ENCODE measurements at regions not wholly inside any gene's neighbourhood (a gene's known extent, or its start where the extent isn't known, plus 50 kb on each side); places are given as distances from the start of the nearest gene placed in this dataset.
"Not testable (repeated sequence)": the region's sequence is repeated elsewhere in the genome, so short reads cannot be mapped to it uniquely, and the experiment has no call there.

DNA sequence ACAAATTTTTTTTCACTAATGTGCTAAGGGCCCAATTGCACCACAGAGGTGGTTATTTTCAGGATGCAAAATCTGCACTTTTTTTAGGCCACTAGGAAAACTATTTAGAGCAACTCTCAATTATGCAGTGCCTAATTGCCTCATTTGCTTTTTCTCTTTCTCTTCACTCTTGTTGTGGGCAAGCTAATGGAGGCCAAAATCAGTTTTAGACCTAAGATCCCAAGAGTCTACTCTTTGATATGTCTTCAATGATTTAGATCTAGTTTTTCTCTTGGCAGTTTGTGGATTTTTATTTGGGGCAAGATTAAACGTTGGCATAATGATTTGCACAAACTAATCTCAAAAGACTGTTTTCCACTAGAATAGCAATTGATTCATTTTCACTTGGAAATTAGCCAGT is 1996.9 kb downstream of the LRRC4C start:
- DNase-seq (ENCODE audit: low read depth in 3 of 3): no peak

DNA sequence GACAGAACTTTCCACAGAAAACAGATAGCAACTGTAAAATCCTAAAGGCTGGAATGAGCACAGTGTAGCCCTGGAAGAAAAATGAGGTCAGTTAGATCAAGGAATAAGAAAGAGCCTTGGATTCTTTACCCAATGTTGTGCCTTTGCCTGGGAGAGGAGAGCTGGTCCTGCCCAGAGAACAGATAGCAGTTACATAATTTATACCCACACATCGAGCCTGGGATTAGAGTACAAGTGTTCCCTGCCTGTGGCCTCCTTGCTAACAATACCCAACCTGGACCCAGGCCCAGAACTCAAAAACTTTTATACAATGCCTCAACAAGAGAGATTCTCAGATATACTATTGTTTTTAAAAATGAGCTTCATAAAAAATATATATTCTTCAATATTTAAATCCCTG is 1998.4 kb downstream of the LRRC4C start:
- DNase-seq (ENCODE audit: low read depth in 3 of 3): no peak

DNA sequence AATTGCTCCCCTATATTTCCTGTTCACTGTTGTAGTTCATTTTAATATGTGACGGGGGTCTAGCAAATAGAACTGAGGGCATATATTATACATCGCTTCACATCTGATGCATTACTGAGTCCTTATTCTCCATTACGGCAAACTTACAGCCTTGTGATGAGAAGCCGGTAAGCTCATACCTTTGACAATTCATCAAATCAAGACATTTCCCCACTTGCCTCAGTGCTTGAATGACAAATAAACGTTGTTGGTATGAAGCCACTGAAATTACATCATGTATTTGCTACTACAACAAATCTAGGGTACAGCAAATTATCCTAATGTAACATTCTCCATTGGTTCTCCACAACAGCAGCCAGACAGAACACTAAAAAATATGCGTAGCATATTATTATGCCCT is 1999.8 kb downstream of the LRRC4C start:
- no peak for DNase-seq (ENCODE audit: low read depth in 3 of 3)

DNA sequence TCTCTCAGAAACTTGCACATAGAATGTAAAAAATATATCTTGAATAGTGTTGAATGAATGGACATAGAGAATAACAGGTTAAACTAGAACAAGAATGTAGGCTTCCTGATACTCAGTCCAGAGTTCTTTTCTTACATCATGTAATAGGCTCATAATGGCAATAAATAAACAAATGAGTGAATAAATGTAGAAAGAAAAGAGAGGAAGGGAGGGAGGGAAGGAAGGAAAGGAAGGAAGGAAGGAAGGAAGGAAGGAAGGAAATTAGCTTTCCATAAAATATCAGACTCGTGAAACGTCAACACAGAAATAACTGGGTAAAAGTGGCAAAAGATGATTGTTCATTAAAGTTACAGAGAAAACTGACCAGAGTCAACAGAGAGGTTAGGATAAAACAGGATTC is 2001.0 kb downstream of the LRRC4C start:
- DNase-seq (ENCODE audit: low read depth in 3 of 3): no peak

DNA sequence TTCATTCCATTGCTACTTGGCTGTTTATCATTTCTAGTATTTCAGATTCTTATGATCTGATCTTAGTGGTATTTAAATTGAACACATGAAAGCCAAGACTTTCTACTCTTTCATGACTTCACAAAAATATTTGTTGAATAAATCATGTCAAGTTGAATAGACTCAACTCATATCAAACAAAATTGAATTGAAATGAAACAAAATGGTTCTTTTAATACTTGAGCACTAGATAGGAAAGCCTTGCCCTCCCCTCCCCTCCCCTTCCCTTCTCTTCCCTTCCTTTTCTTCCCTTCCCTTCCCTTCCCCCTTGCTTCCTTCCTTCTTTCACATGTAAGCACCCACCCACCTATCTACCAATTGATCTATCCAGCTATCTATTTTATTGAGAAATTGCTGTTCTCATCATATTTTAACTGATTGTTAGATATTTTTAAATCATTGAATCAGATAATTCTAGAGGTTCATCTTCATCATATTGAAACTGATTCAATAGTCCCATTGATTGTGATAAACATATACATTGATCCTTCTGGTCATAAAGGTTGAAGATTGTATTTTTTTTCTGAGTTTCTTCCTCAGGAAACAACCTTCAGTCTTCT is 2015.9 kb downstream of the LRRC4C start:
- DNase-seq (ENCODE audit: low read depth in 3 of 3): no peak

DNA sequence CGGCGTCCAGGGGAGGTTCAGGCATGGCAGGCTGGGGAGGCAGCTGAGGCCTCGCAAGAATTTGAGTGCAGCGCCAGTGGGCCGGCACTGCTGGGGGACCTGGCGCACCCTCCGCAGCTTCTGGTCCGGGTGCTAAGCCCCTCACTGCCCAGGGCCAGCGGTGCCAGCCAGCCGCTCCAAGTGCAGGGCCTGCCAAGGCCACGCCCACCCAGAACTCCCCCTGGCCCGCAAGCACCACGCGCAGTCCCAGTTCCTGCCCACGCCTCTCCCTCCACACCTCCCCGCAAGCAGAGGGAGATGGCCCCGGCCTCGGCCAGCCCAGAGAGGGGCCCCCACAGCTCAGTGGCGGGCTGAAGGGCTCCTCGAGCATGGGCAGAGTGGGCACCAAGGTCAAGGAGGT is 2017.3 kb downstream of the LRRC4C start:
- DNase-seq (ENCODE audit: low read depth in 3 of 3): no peak

DNA sequence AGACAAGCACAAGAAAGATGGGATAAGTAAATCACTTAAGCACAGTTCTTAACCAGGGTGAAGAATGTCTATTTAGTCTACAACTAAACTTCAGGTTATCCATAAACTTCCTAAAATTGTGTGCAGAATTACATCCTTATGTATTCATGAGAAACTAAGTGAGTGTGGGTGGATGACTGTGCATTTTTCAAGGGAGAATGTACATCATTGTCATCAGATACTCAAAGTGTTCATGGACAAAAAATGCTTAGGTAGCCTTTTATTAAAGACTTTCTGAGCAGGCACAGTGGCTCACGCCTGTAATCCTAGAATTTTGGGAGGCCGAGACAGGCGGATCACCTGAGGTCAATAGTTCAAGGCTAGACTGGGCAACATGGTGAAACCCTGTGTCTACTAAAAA is 2023.8 kb downstream of the LRRC4C start:
- no peak for DNase-seq (ENCODE audit: low read depth in 3 of 3)

DNA sequence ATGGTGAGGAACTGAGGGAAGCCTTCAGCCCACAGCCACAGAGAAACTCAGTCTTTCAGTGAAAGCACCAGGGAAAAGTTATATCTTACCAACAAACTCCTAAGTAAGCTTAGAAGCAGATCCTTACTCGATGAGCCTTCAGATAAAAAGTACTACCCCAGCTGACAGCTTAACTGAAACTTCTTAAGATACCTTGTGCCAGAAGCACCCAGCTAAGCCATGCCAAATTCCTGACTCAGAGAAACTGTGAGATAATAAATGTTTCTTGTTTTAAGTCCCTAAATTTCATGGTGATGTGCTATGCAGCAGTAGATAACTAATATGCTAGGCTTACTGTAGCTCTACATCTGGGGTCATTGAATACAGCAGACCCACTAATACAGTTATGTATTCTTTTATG is 2025.0 kb downstream of the LRRC4C start:
- no peak for DNase-seq (ENCODE audit: low read depth in 3 of 3)

DNA sequence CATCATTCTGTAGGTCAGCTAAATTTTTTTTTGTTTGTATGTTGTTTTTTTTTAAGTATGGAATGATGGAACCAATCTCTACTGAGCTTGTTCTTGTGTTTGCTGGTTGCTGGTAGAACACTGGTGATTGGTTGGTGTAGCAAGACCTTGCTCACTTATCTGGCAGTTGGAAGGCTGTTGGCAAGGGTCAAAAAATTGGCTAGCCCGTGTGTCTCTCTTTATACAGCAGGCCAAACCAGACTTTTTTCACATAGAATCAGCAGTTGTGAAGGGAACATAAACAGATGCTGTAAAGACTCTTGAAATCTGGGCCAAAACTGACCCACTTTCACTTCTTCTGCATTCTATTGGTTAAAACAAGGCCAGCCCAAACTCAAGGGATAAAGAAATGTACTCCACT is 2026.5 kb downstream of the LRRC4C start:
- no peak for DNase-seq (ENCODE audit: low read depth in 3 of 3)

DNA sequence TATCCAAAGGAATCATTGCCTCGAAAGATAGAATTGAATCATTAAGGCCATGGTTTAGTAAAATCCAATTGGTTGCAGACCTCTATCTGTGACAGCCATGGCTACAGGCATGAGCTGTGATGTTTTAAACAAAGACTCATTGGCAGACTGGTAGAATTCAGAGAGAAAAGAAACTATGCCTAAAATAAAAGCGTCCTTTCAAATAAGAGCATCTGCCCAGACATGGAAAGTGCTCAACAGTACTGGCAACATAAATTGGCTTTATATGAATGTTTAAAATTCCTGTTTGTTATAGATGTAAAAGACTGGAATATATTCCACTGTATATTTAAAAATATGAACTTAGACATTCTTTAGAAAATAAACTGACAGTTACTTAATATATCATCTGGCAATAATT is 2034.2 kb downstream of the LRRC4C start:
- no peak for DNase-seq (ENCODE audit: low read depth in 3 of 3)

DNA sequence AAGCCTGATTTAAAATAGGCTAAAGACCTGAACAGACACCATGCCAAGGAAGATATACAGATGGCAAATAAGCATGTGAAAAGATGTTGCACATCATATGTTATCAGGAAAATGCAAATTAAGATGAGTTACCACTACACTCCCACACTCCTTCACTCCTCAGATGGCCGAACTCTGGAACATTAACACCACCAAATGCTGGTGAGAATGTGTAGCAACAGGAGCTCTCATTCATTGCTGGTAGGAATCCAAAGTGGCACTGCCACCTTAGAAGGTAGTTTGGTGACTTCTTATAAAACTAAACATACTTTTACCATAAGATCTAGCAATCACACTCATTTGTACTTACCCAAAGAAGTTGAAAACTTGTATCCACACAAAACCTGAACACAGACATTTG is 2047.3 kb downstream of the LRRC4C start:
- no peak for DNase-seq (ENCODE audit: low read depth in 3 of 3)

DNA sequence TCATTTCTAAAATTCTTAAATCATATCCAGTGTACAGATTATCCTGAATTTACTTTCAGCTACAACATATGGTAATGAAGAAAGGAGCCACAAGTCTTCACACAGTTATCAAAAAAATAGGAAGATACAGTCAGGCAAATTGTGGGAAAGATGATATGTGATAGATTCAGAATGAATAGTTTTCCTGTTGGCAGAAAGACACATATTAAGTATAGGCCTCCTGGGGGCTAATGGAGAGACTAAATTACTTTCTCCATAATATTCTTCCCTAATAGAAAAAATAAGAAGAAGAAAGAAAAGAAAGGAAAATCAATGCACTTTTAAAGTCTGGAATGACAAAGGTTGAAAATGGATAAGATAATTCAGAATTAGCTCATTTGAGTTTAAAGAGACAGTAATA is 2073.5 kb downstream of the LRRC4C start:
- no peak for DNase-seq (ENCODE audit: low read depth in 3 of 3)

DNA sequence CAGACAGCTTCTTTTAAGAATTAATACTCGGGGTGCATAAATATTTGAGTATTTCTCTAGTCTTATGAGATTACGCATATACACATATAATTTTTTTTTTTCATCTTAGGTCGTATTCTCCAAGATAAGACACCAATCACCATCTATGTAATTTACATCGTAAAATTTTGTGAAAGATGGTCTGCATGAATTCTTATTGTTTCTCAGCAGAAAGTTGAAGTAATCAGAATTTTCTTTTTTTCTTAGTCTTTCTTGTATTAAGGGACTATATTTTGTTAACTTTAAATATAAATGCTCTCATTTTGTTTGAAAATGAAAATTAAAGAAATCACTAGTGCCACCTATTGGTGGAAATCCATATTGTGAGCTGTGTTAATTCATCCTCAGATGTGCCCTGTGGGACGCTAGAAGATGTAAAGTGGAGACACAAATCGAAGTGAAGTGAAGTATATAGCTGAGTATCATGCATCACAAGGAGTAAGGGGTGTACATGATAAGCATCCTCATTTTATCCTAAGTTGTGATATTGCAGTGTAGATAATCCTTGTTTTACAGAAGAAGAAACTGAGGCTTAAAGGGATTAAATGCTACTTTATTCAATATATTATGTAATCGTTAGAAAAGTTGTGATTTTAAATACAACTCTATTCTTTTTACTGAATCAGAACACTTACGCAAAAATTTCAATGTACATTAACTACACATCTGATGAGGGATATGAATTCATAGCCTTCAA is 2084.3 kb downstream of the LRRC4C start:
- DNase-seq (ENCODE audit: low read depth in 3 of 3): no peak

DNA sequence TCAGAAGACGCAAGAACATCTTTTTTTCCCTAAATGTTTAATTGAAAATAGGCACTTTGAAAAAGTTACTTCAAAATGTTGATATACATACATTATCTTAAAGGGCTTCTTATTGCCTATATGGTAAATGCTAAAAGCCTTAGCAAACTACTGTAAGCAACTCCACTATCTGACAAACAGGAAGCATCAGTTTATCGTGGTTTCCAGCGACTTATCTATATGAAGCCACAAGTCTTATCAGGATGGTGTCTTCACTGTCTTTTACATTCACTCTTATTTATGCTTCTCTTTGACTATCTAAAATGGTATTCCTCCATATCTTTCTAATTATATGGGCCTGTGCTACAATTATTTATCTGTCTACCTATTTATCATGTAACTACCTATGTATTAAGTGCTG is 2091.9 kb downstream of the LRRC4C start:
- DNase-seq (ENCODE audit: low read depth in 3 of 3): no peak

DNA sequence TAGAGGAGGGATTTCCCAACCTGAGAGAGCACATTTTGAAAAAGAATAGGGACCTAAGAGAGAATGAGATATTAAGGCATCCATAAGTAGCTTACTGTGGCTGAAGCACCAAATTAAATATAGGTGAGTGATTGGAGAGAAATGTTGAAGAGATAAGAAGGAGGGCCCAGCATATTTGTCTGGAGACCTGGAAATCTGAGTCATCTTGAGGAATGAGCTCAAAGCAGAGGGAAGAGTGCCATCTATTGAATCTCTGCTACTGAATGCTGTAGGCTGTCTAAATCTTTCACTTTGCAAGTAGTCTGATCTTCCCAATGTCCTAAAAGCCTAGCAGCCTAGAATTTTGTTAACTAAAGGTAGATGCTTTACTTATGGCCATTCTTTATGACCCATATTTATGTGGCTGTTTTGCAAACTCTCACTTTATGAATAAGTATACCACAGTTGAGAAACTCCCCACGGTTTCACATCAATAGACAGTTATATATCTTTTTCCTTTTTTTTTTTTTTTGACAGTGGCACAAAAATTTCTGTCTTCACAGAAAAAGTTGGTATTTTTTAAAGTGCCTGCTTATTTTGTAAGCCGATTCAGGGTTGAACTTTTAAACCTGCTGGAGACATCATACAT is 2093.5 kb downstream of the LRRC4C start:
- DNase-seq (ENCODE audit: low read depth in 3 of 3): no peak

DNA sequence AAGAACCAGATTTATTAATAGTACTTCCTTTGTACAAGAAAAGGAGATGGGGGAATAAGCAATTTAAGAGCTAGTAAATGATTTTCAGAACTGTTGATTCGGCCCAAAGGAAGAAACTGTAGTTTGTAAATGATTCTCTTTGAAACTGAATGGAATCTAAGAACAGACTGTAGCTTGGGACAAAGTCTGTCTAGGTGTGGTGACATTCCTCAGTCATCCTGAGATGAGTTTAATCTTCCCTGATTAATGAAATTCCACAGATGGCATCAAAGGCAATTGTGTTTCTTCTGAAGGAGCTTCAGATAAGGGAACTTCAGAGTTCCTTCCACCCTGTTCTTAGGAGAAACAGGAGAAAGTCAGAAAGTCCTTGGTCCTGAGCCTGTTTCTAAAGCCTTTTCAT is 2095.9 kb downstream of the LRRC4C start:
- no peak for DNase-seq (ENCODE audit: low read depth in 3 of 3)

DNA sequence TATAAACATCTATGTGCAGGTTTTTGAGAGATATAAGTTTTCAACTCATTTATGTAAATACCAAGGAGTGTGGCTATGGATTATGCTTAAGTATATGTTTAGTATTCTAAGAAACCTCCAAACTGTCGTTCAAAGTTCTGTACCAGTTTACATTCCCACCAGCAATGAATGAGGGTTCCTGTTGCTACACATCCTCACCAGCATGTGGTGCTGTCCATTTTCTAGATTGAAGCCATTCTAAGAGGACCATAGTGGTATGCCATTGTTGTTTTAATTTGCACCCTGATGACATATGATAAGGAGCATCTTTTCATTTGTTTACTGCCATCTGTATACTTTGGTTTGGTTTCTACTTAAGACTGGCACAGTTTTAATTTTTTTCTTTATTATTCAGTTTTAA is 2097.9 kb downstream of the LRRC4C start:
- no peak for DNase-seq (ENCODE audit: low read depth in 3 of 3)

DNA sequence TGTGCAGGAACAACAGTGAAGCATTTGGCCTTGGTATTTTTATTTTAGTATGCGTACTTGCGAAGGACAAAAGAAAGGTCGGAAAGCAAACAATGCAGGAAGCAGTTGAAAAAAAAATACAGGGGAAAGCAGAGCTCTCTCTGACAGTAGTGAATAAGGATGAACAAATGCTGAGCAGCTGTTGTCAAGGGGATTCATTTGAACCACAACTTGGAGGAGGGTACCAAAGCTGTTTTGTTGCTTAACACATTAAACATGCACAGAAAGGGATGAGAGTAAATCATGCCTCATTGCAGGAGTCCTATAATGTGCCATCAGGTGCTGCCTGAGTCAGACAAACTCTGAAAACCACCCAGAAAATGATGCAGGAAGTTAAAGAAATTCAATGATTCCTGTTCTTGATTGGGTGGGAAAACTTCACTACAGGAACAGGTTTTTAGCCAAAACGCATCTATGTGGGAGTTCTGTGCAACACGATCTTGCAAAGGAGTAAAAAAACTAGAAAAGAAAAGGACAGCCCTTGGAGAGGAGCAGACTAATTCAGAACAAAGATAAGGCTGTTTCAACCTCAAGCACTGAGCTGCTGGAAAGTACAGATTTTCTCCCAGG is 2113.5 kb downstream of the LRRC4C start:
- no peak for DNase-seq (ENCODE audit: low read depth in 3 of 3)

DNA sequence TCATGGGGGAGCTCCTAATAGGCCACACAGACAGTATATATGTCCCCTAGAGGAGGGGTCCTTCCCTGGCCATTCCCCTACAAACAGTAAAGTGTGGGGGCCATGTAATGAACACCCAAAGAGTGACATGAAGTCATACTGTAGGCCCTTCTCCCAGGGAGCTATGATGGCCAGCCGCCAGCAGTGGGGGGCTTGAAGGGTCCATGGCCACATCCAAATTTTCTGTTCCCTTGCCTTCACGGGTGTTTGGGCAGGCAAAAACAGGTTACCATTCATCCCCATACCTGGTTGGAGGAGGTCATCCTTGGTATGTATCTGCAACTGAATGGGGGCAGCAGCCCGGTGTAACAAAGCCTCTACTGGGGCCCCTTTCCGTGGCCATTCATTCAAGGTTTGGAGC is 2118.0 kb downstream of the LRRC4C start:
- no peak for DNase-seq (ENCODE audit: low read depth in 3 of 3)

DNA sequence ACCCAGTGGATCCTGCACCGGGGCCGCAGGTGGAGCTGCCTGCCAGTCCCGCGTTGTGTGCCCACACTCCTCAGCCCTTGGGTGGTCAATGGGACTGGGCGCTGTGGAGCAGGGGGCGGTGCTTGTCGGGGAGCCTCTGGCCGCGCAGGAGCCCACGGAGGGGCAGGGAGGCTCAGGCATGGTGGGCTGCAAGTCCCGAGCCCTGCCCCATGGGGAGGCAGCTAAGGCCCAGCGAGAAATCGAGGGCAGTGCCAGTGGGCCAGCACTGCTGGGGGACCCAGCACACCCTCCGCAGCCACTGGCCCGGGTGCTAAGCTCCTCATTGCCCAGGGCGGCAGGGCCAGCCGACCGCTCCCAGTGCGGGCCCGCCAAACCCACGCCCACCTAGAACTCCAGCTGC is 2126.4 kb downstream of the LRRC4C start:
- not testable (repeated sequence) for DNase-seq (ENCODE audit: low read depth in 3 of 3)

DNA sequence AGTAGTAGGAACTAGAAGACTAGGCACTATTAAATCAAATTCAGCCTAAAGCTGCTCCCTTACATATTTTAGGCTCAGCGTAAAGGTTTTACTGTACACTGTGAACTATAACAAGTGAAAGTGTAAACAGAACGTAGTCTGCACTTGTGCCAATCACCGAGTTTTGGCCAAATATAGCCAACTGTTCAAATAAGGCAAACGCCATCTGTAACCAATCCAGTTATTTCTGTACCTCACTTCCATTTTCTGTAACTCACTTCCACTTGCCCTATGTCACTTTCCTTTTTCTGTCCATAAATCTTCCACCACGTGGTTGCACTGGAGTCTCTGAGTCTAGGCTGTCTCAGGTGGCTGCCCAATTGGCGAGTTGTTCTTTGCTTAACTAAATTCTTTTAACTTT is 2132.2 kb downstream of the LRRC4C start:
- no peak for DNase-seq (ENCODE audit: low read depth in 3 of 3)

DNA sequence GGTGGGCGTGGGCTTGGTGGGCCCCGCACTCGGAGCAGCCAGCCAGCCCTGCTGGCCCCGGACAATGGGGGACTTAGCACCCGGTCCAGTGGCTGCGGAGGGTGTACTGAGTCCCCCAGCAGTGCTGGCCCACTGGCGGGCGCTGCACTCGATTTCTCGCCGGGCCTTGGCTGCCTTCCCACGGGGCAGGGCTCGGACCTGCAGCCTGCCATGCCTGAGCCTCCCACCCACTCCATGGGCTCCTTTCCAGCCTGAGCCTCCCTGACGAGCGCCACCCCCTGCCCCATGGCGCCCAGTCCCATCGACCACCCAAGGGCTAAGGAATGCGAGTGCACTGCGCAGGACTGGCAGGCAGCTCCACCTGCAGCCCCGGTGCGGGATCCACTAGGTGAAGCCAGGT is 2147.6 kb downstream of the LRRC4C start:
- DNase-seq (ENCODE audit: low read depth in 3 of 3): not testable (repeated sequence)

DNA sequence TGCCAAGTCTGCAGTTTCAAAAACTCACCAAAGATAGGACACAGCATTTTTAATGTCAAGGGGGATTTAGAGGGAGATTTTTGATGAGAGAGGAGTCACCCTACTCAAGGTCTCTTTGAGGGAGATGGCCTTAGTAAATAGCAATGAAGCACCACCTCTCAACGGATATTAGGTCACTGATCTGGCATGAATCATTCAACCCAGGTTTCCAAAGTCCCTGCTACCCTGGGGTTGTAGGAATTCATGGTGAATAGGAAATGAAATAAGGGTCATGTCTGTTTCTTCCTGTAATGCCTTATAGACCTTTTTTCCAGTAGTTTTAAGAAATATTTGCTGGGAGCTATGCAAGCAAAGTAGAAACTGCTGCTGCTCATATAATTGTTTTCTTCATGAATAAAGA is 2154.9 kb downstream of the LRRC4C start:
- DNase-seq (ENCODE audit: low read depth in 3 of 3): no peak
